Esophagus squamous epithelium (tissue), 5 donors: ENCODE measurements at regions not wholly inside any gene's neighbourhood (a gene's known extent, or its start where the extent isn't known, plus 50 kb on each side); places are given as distances from the start of the nearest gene placed in this dataset.

Source experiments
- DNase-seq: peaks from one replicate; lab custom pipeline; 2025; lab: John Stamatoyannopoulos, UW
- H3K27ac ChIP-seq, 4 donors: fragments of 200-600 bp; sonication (generic); one replicate each; pipeline ENCODE4 v1.5.1; 2016 to 2019; ENCODE audit warnings: mild to moderate bottlenecking in 1 of 4
- H3K27me3 ChIP-seq, 4 donors: fragments of 200-600 bp; sonication (generic); 1 replicate in 3 of 4; 2 replicates in 1 of 4; pipeline versions ENCODE4 v1.5.1 to v1.6.0; 2017 to 2021; ENCODE audit warnings: antibody characterized with exemption in 1 of 4
- H3K36me3 ChIP-seq, 3 donors: fragments of 200-600 bp; sonication (generic); one replicate each; pipeline ENCODE4 v1.5.1; 2016 to 2019
- H3K4me1 ChIP-seq, 3 donors: fragments of 200-600 bp; sonication (generic); one replicate each; pipeline ENCODE4 v1.5.1; 2017 to 2019
- H3K4me3 ChIP-seq, 4 donors: fragments of 200-600 bp; sonication (generic); 1 replicate in 3 of 4; 2 replicates in 1 of 4; pipeline ENCODE4 v1.5.1; 2016 to 2019; ENCODE audit warnings: mild to moderate bottlenecking in 2 of 4, moderate library complexity in 1 of 4
- H3K9me3 ChIP-seq, 3 donors: fragments of 200-600 bp; sonication (generic); one replicate each; pipeline ENCODE4 v1.5.1; 2016 to 2019
- CTCF ChIP-seq, 6 experiments: fragments of 450-650 bp in 4 of 6; fragments of 200-600 bp in 2 of 6; sonication (generic) in 2 of 6; IDR thresholded peaks; one replicate each; pipeline ENCODE4 v1.5.1; 2016 to 2019; ENCODE audit warnings: antibody characterized with exemption in 6 of 6, mild to moderate bottlenecking in 4 of 6, moderate library complexity in 4 of 6
- POLR2A ChIP-seq, 4 donors: fragments of 450-650 bp; IDR thresholded peaks; one replicate each; pipeline ENCODE4 v1.6.1; 2017; ENCODE audit warnings: antibody characterized with exemption in 4 of 4, mild to moderate bottlenecking in 4 of 4, moderate library complexity in 3 of 4
- WGBS, 2 donors: methylation state at CpG; one replicate each; pipeline ENCODE4 v1.1.5; 2018; 5-methylcytosine and 5-hydroxymethylcytosine counted together
- intact Hi-C: fragments of 100-400 bp; cut with DNase I; formaldehyde crosslinking; loops from one replicate; pipeline ENCODE4 v1.15.0; 2022
- donor health status: DM: yes; HTN: yes; CAD: no.

- no peak overlapping the region for H3K4me3 ChIP-seq
- TF ChIP-seq POLR2A (IDR thresholded peaks at IDR 0.05) (no peak), CTCF (IDR thresholded peaks at IDR 0.05) (no peak)
- WGBS, 2 donors, result 61 to 71% methylated on average over 1 to 2 of the region's 2 CpGs
- H3K4me1 ChIP-seq, result no peaks in the 10 kb centered on the region
- DNase-seq, result no peak
- intact Hi-C loops, result no loop called here
- no peaks in the 10 kb centered on the region for H3K27me3 ChIP-seq
- H3K36me3 ChIP-seq, result no peaks in the 10 kb centered on the region
- no peak overlapping the region for H3K27ac ChIP-seq
- no peaks in the 10 kb centered on the region for H3K9me3 ChIP-seq
Observed at GRCh38 chr13:26456650-26457049, 100.8 kb upstream of the WASF3 start.

GRCh38 chr13:26457212-26457611 lies 100.3 kb upstream of the WASF3 start:
- no peak overlapping the region for H3K4me3 ChIP-seq
- H3K27me3 ChIP-seq, result no peaks in the 10 kb centered on the region
- no peaks in the 10 kb centered on the region for H3K36me3 ChIP-seq
- TF ChIP-seq CTCF (IDR thresholded peaks at IDR 0.05), result no peak
- no peak for TF ChIP-seq POLR2A (IDR thresholded peaks at IDR 0.05)
- no peak for DNase-seq
- intact Hi-C loops, result no loop called here
- no peak overlapping the region for H3K27ac ChIP-seq
- H3K9me3 ChIP-seq, result no peaks in the 10 kb centered on the region
- no peaks in the 10 kb centered on the region for H3K4me1 ChIP-seq

- WGBS, 2 donors, result 85 to 88% methylated on average over 9 to 10 of the region's 10 CpGs
- H3K4me1 ChIP-seq, result no peaks in the 10 kb centered on the region
- H3K4me3 ChIP-seq, result no peak overlapping the region
- H3K36me3 ChIP-seq, result no peaks in the 10 kb centered on the region
- H3K27ac ChIP-seq, result no peak overlapping the region
- H3K9me3 ChIP-seq, result no peaks in the 10 kb centered on the region
- no peak for DNase-seq
- no peaks in the 10 kb centered on the region for H3K27me3 ChIP-seq
- no peak for TF ChIP-seq POLR2A (IDR thresholded peaks at IDR 0.05)
- TF ChIP-seq CTCF (IDR thresholded peaks at IDR 0.05), result no peak
- intact Hi-C loops, result no loop called here
Observed at GRCh38 chr13:26458196-26458749, 99.2 kb upstream of the WASF3 start.

- Histone ChIP-seq H3K9me3 (no peaks in the 10 kb centered on the region), H3K36me3 (no peaks in the 10 kb centered on the region), H3K27me3 (no peaks in the 10 kb centered on the region), H3K27ac (peak overlapping the region in 2 of 4 donors; percentile 39 to 55), H3K4me3 (no peak overlapping the region), H3K4me1 (no peaks in the 10 kb centered on the region)
- TF ChIP-seq CTCF (IDR thresholded peaks at IDR 0.05) (no peak), POLR2A (IDR thresholded peaks at IDR 0.05) (no peak)
- DNase-seq, result no peak
- intact Hi-C loops, result no loop called here
- 64 to 65% methylated on average over 6 to 7 of the region's 9 CpGs for WGBS, 2 donors
Observed at GRCh38 chr13:26459276-26460131, 98.0 kb upstream of the WASF3 start.

- 27 to 69% methylated on average over 4 to 5 of the region's 6 CpGs for WGBS, 2 donors
- intact Hi-C loops, result no loop called here
Observed at GRCh38 chr13:26460648-26461047, 96.8 kb upstream of the WASF3 start.

More at GRCh38 chr13:26460648-26461047, 96.8 kb upstream of the WASF3 start:
- Histone ChIP-seq H3K9me3 (no peaks in the 10 kb centered on the region), H3K4me3 (no peak overlapping the region), H3K27me3 (no peaks in the 10 kb centered on the region), H3K4me1 (no peaks in the 10 kb centered on the region), H3K36me3 (no peaks in the 10 kb centered on the region), H3K27ac (peak overlapping the region in 2 of 4 donors; percentile 14 to 55)
- TF ChIP-seq CTCF (IDR thresholded peaks at IDR 0.05) (no peak), POLR2A (IDR thresholded peaks at IDR 0.05) (no peak)
- DNase-seq, result no peak
